HEK293 (cell line): ENCODE measurements at regions not wholly inside any gene's neighbourhood (a gene's known extent, or its start where the extent isn't known, plus 50 kb on each side); places are given as distances from the start of the nearest gene placed in this dataset.

ENCODE experiments used
- CTCF ChIA-PET: fragments of 350-600 bp; formaldehyde crosslinking; extraction: SDS; loops from one replicate; lab custom pipeline; 2021; ENCODE audit warnings: antibody characterized with exemption; lab: Yijun Ruan, JAX
- POLR2A ChIA-PET: fragments of 300-600 bp; formaldehyde crosslinking; extraction: SDS; loops from one replicate; lab custom pipeline; 2020; ENCODE audit warnings: antibody characterized with exemption, inconsistent platforms; lab: Yijun Ruan, JAX
- H3K27ac ChIP-seq: fragments of 200-500 bp; sonication (Bioruptor generic); 2 replicates; pipeline ENCODE4 v1.5.1; 2014; ENCODE audit warnings: low read depth, low read length, control low read depth, inconsistent platforms; ENCODE audit errors: extremely low read depth
- H3K36me3 ChIP-seq, 2 experiments: fragments of 200-500 bp in 1 of 2; sonication (Bioruptor generic) in 1 of 2; 1 replicate in 1 of 2; 2 replicates in 1 of 2; pipeline ENCODE4 v1.5.1; 2014 to 2017; ENCODE audit warnings: inconsistent platforms in 2 of 2, low read length in 2 of 2; ENCODE audit not compliant: control insufficient read depth in 2 of 2, insufficient read depth in 1 of 2
- H3K4me1 ChIP-seq: fragments of 200-500 bp; sonication (Bioruptor generic); 2 replicates; pipeline ENCODE4 v1.5.1; 2014; ENCODE audit warnings: mild to moderate bottlenecking, low read length, inconsistent platforms; ENCODE audit not compliant: control insufficient read depth, insufficient read depth
- H3K4me3 ChIP-seq: 2 replicates; pipeline ENCODE4 v1.5.1; 2011; ENCODE audit warnings: low read depth, mild to moderate bottlenecking, control low read depth, low read length, moderate library complexity
- H3K9me3 ChIP-seq: fragments of 200-500 bp; sonication (Bioruptor generic); 2 replicates; pipeline ENCODE4 v1.5.1; 2014; ENCODE audit warnings: low read depth, low read length, inconsistent platforms; ENCODE audit not compliant: control insufficient read depth, insufficient read depth
- EGR2 ChIP-seq: fragments of 450-650 bp; formaldehyde crosslinking; IDR thresholded peaks from 2 replicates; pipeline ENCODE4 v1.5.1; 2016; ENCODE audit warnings: low read depth, missing biosample characterization, missing genetic modification characterization
- PATZ1 ChIP-seq: fragments of 450-650 bp; formaldehyde crosslinking; IDR thresholded peaks from 2 replicates; pipeline ENCODE4 v1.5.1; 2016; ENCODE audit warnings: missing biosample characterization, missing genetic modification characterization
- TSHZ1 ChIP-seq: fragments of 450-650 bp; formaldehyde crosslinking; IDR thresholded peaks from 2 replicates; pipeline ENCODE4 v1.5.1; 2016; ENCODE audit warnings: missing biosample characterization, missing genetic modification characterization, borderline replicate concordance
- YY1 ChIP-seq: fragments of 450-650 bp; formaldehyde crosslinking; IDR thresholded peaks from 2 replicates; pipeline ENCODE4 v1.5.1; 2018; ENCODE audit warnings: missing biosample characterization, missing genetic modification characterization
- ZBTB48 ChIP-seq: fragments of 450-650 bp; formaldehyde crosslinking; IDR thresholded peaks from 2 replicates; pipeline ENCODE4 v1.5.1; 2016; ENCODE audit warnings: missing biosample characterization, missing genetic modification characterization
- ZEB2 ChIP-seq: fragments of 450-650 bp; formaldehyde crosslinking; IDR thresholded peaks from 2 replicates; pipeline ENCODE4 v1.5.1; 2016; ENCODE audit warnings: missing biosample characterization, missing genetic modification characterization
- ZNF121 ChIP-seq: fragments of 450-650 bp; formaldehyde crosslinking; IDR thresholded peaks from 2 replicates; pipeline ENCODE4 v1.5.1; 2016; ENCODE audit warnings: missing biosample characterization, missing genetic modification characterization
- ZNF138 ChIP-seq: fragments of 450-650 bp; formaldehyde crosslinking; IDR thresholded peaks from 2 replicates; pipeline ENCODE4 v1.5.1; 2016; ENCODE audit warnings: missing biosample characterization, missing genetic modification characterization, borderline replicate concordance
- ZNF155 ChIP-seq: fragments of 450-650 bp; formaldehyde crosslinking; IDR thresholded peaks from 2 replicates; pipeline ENCODE4 v1.5.1; 2016; ENCODE audit warnings: missing biosample characterization, missing genetic modification characterization
- ZNF221 ChIP-seq: fragments of 450-650 bp; formaldehyde crosslinking; IDR thresholded peaks from 2 replicates; pipeline ENCODE4 v1.5.1; 2017; ENCODE audit warnings: missing biosample characterization, missing genetic modification characterization, borderline replicate concordance
- ZNF24 ChIP-seq: fragments of 450-650 bp; formaldehyde crosslinking; IDR thresholded peaks from 2 replicates; pipeline ENCODE4 v1.5.1; 2016; ENCODE audit warnings: missing biosample characterization, missing genetic modification characterization
- ZNF324 ChIP-seq: fragments of 450-650 bp; formaldehyde crosslinking; IDR thresholded peaks from 2 replicates; pipeline ENCODE4 v1.5.1; 2016; ENCODE audit warnings: missing biosample characterization, missing genetic modification characterization
- ZNF404 ChIP-seq: fragments of 450-650 bp; formaldehyde crosslinking; IDR thresholded peaks from 2 replicates; pipeline ENCODE4 v1.5.1; 2017; ENCODE audit warnings: missing biosample characterization, missing genetic modification characterization
- ZNF639 ChIP-seq: fragments of 450-650 bp; formaldehyde crosslinking; IDR thresholded peaks from 2 replicates; pipeline ENCODE4 v1.5.1; 2016; ENCODE audit warnings: missing biosample characterization, missing genetic modification characterization
- ZNF660 ChIP-seq: fragments of 450-650 bp; IDR thresholded peaks from 2 replicates; pipeline ENCODE4 v1.5.1; 2018; ENCODE audit warnings: missing biosample characterization, mild to moderate bottlenecking, missing genetic modification characterization
- TF ChIP-seq, protein P1 (sequence below): fragments of 450-650 bp; formaldehyde crosslinking; conservative IDR thresholded peaks from 2 replicates; pipeline ENCODE4 v1.5.1; 2016; ENCODE audit warnings: low read depth, missing biosample characterization, missing genetic modification characterization
- TF ChIP-seq, protein P2 (sequence below): sonication (generic); formaldehyde crosslinking; IDR thresholded peaks from 2 replicates; pipeline ENCODE4 v1.8.1; 2022; ENCODE audit warnings: mild to moderate bottlenecking, moderate library complexity, missing genetic modification reagents

GRCh38 chr1:29459620-29459945 is 223.3 kb downstream of the PTPRU start (continued):
- TF ChIP-seq, protein P1, sequence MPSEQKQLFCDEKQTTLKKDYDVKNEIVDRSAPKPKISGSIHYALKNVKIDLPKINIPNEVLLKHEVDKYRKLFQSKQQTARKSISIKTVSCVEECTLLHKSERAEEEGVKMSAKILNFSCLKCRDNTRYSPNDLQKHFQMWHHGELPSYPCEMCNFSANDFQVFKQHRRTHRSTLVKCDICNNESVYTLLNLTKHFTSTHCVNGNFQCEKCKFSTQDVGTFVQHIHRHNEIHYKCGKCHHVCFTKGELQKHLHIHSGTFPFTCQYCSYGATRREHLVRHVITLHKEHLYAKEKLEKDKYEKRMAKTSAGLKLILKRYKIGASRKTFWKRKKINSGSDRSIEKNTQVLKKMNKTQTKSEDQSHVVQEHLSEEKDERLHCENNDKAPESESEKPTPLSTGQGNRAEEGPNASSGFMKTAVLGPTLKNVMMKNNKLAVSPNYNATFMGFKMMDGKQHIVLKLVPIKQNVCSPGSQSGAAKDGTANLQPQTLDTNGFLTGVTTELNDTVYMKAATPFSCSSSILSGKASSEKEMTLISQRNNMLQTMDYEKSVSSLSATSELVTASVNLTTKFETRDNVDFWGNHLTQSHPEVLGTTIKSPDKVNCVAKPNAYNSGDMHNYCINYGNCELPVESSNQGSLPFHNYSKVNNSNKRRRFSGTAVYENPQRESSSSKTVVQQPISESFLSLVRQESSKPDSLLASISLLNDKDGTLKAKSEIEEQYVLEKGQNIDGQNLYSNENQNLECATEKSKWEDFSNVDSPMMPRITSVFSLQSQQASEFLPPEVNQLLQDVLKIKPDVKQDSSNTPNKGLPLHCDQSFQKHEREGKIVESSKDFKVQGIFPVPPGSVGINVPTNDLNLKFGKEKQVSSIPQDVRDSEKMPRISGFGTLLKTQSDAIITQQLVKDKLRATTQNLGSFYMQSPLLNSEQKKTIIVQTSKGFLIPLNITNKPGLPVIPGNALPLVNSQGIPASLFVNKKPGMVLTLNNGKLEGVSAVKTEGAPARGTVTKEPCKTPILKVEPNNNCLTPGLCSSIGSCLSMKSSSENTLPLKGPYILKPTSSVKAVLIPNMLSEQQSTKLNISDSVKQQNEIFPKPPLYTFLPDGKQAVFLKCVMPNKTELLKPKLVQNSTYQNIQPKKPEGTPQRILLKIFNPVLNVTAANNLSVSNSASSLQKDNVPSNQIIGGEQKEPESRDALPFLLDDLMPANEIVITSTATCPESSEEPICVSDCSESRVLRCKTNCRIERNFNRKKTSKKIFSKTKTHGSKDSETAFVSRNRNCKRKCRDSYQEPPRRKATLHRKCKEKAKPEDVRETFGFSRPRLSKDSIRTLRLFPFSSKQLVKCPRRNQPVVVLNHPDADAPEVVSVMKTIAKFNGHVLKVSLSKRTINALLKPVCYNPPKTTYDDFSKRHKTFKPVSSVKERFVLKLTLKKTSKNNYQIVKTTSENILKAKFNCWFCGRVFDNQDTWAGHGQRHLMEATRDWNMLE (tag by site-specific recombination) = no peak
- TF ChIP-seq ZNF155 (tag by site-specific recombination) = no peak
- peak; percentile 61 for TF ChIP-seq EGR2 (tag by site-specific recombination)
- no peak for TF ChIP-seq YY1 (tag by site-specific recombination)
- no peak for TF ChIP-seq TSHZ1 (tag by site-specific recombination)
- TF ChIP-seq ZNF660 (tag by site-specific recombination) = no peak
- TF ChIP-seq, all 188 proteins: peak for 3

DNA sequence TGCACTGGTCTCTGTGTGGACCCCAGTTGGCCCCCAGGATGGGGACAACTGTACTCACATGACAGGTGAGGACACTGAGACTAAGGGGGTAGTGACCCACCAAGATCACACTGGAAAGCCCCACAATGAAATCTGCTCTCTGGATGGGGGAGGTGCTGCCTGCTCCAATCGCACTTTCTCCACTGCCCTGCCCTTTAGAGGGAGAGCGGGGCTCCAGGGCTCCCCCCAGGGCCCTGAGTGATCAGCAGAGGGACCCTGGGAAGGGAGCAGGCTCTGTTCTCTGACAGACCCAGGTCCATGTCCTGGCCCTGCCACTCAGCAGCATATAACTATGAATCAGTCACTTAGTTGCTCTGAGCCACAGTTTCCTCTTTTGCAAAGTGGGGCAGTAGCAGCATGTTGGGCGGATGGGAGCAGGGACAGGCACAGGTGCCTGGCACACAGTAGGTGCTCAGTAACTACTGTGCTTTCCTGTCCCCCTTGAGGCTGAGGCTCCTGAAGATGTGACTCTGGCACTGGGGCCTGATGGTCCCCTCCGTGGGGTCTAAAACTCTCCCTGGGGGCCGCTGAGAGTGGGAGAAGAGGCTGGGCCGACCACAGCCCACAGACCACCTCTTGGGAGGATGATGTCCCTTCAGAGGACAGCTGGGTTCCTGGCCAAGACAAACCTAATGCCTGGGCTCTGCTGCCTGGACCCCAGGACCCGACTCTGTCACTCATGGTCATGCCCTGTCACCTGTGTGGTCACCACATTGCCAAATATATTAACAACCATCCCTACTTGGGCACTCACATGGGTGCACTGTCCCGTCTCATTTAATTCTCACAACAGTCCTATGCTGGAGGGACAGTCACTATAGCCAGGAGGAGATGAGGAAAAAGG is 222.7 kb downstream of the PTPRU start:
- Histone ChIP-seq H3K4me1 (no peaks in the 10 kb centered on the region), H3K36me3 (no peaks in the 10 kb centered on the region)
- POLR2A ChIA-PET = no interaction called here
- CTCF ChIA-PET = no interaction called here
- TF ChIP-seq ZNF24 (no peak), ZNF639 (tag by site-specific recombination) (no peak), ZNF221 (tag by site-specific recombination) (no peak), ZEB2 (tag by site-specific recombination) (no peak), ZNF138 (tag by site-specific recombination) (no peak), ZNF324 (no peak), ZNF121 (tag by site-specific recombination) (no peak), ZBTB48 (tag by site-specific recombination) (no peak), ZNF404 (tag by site-specific recombination) (no peak), PATZ1 (tag by site-specific recombination) (no peak)
- TF ChIP-seq, protein P2, sequence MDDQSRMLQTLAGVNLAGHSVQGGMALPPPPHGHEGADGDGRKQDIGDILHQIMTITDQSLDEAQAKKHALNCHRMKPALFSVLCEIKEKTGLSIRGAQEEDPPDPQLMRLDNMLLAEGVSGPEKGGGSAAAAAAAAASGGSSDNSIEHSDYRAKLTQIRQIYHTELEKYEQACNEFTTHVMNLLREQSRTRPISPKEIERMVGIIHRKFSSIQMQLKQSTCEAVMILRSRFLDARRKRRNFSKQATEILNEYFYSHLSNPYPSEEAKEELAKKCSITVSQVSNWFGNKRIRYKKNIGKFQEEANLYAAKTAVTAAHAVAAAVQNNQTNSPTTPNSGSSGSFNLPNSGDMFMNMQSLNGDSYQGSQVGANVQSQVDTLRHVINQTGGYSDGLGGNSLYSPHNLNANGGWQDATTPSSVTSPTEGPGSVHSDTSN (CRISPR knock-in tag) = no peak
- TF ChIP-seq, all 188 proteins: peak for 0
- Histone ChIP-seq H3K4me3 (no peak overlapping the region), H3K9me3 (no peaks in the 10 kb centered on the region), H3K27ac (no peak overlapping the region)
